ENCODE measurements at regions not wholly inside any gene's neighbourhood (a gene's known extent, or its start where the extent isn't known, plus 50 kb on each side); places are given as distances from the start of the nearest gene placed in this dataset.

DNA sequence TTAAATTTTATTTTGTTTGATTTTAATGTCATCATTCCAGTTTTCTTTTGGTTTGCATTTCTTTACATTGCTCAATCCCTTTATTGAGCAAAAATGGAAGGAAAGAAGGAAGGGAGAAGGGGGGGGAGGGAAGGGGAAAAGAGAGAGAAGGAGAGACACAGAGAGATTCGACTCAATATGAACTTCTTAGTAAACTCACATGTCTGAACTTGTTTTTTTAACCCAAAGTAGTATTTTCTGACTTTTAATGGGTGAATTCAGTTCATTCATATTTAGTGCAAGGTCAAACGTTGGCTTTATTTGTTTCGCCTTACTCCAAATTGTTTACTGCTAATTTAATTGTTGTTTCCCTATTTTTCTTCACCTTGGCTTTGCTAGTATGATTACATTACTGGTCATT, 278.6 kb downstream of the COL12A1 start:
- TF ChIP-seq, protein P1, sequence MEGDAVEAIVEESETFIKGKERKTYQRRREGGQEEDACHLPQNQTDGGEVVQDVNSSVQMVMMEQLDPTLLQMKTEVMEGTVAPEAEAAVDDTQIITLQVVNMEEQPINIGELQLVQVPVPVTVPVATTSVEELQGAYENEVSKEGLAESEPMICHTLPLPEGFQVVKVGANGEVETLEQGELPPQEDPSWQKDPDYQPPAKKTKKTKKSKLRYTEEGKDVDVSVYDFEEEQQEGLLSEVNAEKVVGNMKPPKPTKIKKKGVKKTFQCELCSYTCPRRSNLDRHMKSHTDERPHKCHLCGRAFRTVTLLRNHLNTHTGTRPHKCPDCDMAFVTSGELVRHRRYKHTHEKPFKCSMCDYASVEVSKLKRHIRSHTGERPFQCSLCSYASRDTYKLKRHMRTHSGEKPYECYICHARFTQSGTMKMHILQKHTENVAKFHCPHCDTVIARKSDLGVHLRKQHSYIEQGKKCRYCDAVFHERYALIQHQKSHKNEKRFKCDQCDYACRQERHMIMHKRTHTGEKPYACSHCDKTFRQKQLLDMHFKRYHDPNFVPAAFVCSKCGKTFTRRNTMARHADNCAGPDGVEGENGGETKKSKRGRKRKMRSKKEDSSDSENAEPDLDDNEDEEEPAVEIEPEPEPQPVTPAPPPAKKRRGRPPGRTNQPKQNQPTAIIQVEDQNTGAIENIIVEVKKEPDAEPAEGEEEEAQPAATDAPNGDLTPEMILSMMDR (conservative IDR thresholded peaks at IDR 0.05; ENCODE audit: low read depth, low read length): no peak
- TF ChIP-seq EZH2phosphoT487 (IDR thresholded peaks at IDR 0.05; ENCODE audit: borderline replicate concordance, low read length) (no peak), EZH2 (IDR thresholded peaks at IDR 0.05; ENCODE audit: low read length, unreplicated experiment) (no peak)
